AG04450 (cell line): ENCODE measurements at regions not wholly inside any gene's neighbourhood (a gene's known extent, or its start where the extent isn't known, plus 50 kb on each side); places are given as distances from the start of the nearest gene placed in this dataset.

Experiments
- CTCF ChIA-PET: fragments of 300-600, 350-600 bp; formaldehyde crosslinking; extraction: SDS; loops from one replicate; lab custom pipeline; 2022; ENCODE audit warnings: antibody characterized with exemption, inconsistent platforms; lab: Charles Lee
- POLR2A ChIA-PET: fragments of 350-600 bp; formaldehyde crosslinking; extraction: SDS; loops from one replicate; lab custom pipeline; 2021; ENCODE audit warnings: antibody characterized with exemption, inconsistent platforms; lab: Yijun Ruan, JAX
- DNase-seq: peaks from one replicate; pipeline ENCODE4 v3.0.0-alpha.2; 2011; ENCODE audit warnings: low read depth, low spot score
- H3K27ac ChIP-seq: one replicate; pipeline ENCODE4 v1.5.1; 2012; ENCODE audit warnings: low read depth, low read length, control low read depth
- H3K27me3 ChIP-seq: one replicate; pipeline ENCODE4 v1.6.0; 2012; ENCODE audit warnings: low read length; ENCODE audit not compliant: control insufficient read depth, insufficient read depth
- H3K4me3 ChIP-seq: 2 replicates; pipeline ENCODE4 v1.5.1; 2011; ENCODE audit warnings: mild to moderate bottlenecking, low read depth, low read length, control low read depth
- H3K9me3 ChIP-seq: 2 replicates; pipeline ENCODE4 v1.5.1; 2012; ENCODE audit warnings: low read length; ENCODE audit not compliant: control insufficient read depth, insufficient read depth
- CTCF ChIP-seq: IDR thresholded peaks from 2 replicates; pipeline ENCODE4 v1.5.1; 2011; ENCODE audit warnings: low read depth, low read length, control low read depth, inconsistent platforms

GRCh38 chr2:224133387-224133786 lies 94.3 kb upstream of the SERPINE2 start:
- ChIA-PET POLR2A (no interaction called here), CTCF (interaction anchor here (0.7 to 1.6 kb wide), 2 partner anchors 139 to 164 kb away, joined by 3 read pairs; no protein-coding TSS in a partner anchor)
- no peak overlapping the region for H3K27ac ChIP-seq
- H3K9me3 ChIP-seq = no peaks in the 10 kb centered on the region
- H3K4me3 ChIP-seq = no peak overlapping the region
- no peaks in the 10 kb centered on the region for H3K27me3 ChIP-seq
- no peak for TF ChIP-seq CTCF
- no peak for DNase-seq

- peaks cover 3% of the 10 kb centered on the region for H3K27me3 ChIP-seq
- CTCF ChIA-PET = no interaction called here
- POLR2A ChIA-PET = no interaction called here
- DNase-seq = no peak
- TF ChIP-seq CTCF = no peak
- H3K9me3 ChIP-seq = peaks cover 6% of the 10 kb centered on the region
- H3K4me3 ChIP-seq = no peak overlapping the region
- H3K27ac ChIP-seq = peak overlapping the region; percentile 3
These were observed 88.9 kb upstream of the SERPINE2 start for GRCh38 chr2:224127871-224128501.

GRCh38 chr2:224126440-224126839 lies 87.4 kb upstream of the SERPINE2 start:
- DNase-seq = no peak
- Histone ChIP-seq H3K27ac (no peak overlapping the region), H3K4me3 (no peak overlapping the region), H3K9me3 (peaks cover 6% of the 10 kb centered on the region), H3K27me3 (peaks cover 3% of the 10 kb centered on the region)
- no peak for TF ChIP-seq CTCF
- POLR2A ChIA-PET = no interaction called here
- CTCF ChIA-PET = no interaction called here

GRCh38 chr2:224126003-224126402 lies 86.9 kb upstream of the SERPINE2 start:
- H3K9me3 ChIP-seq = peaks cover 6% of the 10 kb centered on the region
- DNase-seq = no peak
- no peak for TF ChIP-seq CTCF
- no peak overlapping the region for H3K27ac ChIP-seq
- H3K4me3 ChIP-seq = no peak overlapping the region
- peaks cover 3% of the 10 kb centered on the region for H3K27me3 ChIP-seq
- POLR2A ChIA-PET = no interaction called here
- CTCF ChIA-PET = no interaction called here

- no peak for DNase-seq
- TF ChIP-seq CTCF = no peak
- peaks cover 3% of the 10 kb centered on the region for H3K27me3 ChIP-seq
- ChIA-PET POLR2A (no interaction called here), CTCF (no interaction called here)
- H3K4me3 ChIP-seq = no peak overlapping the region
- no peak overlapping the region for H3K27ac ChIP-seq
- peaks cover 6% of the 10 kb centered on the region for H3K9me3 ChIP-seq
These were observed 83.5 kb upstream of the SERPINE2 start for GRCh38 chr2:224122542-224122941.
